ENCODE measurements at regions not wholly inside any gene's neighbourhood (a gene's known extent, or its start where the extent isn't known, plus 50 kb on each side); places are given as distances from the start of the nearest gene placed in this dataset.
"Not testable (repeated sequence)": the region's sequence is repeated elsewhere in the genome, so short reads cannot be mapped to it uniquely, and the experiment has no call there.

- no peak for DNase-seq
Observed at GRCh38 chr17:51439395-51440229, 179.3 kb downstream of the UTP18 start.

- DNase-seq: no peak
Observed at GRCh38 chr17:51441431-51441830, 181.1 kb downstream of the UTP18 start.

GRCh38 chr17:51442088-51442865 is 181.9 kb downstream of the UTP18 start:
- no peak for DNase-seq

GRCh38 chr17:51443646-51444045 is 183.3 kb downstream of the UTP18 start:
- DNase-seq: peak in 1 of 2 donors; percentile 28

- no peak for DNase-seq
Observed at GRCh38 chr17:51445946-51446345, 185.6 kb downstream of the UTP18 start.

- DNase-seq: no peak
Observed at GRCh38 chr17:51454456-51454978, 194.2 kb downstream of the UTP18 start.

GRCh38 chr17:51455211-51455610 is 194.9 kb downstream of the UTP18 start:
- no peak for DNase-seq

GRCh38 chr17:51455931-51456330 is 195.6 kb downstream of the UTP18 start:
- DNase-seq: no peak

GRCh38 chr17:51456942-51457341 is 196.6 kb downstream of the UTP18 start:
- DNase-seq: peak in 1 of 2 donors; percentile 4

GRCh38 chr17:51461578-51462004 is 201.2 kb downstream of the UTP18 start:
- peak; percentile 4 to 64 for DNase-seq

- no peak for DNase-seq
Observed at GRCh38 chr17:51463353-51463752, 203.0 kb downstream of the UTP18 start.

GRCh38 chr17:51467336-51467735 is 207.0 kb downstream of the UTP18 start:
- no peak for DNase-seq

GRCh38 chr17:51472670-51473205 is 212.4 kb downstream of the UTP18 start:
- DNase-seq: no peak

- no peak for DNase-seq
Observed at GRCh38 chr17:51474764-51475163, 214.4 kb downstream of the UTP18 start.

- no peak for DNase-seq
Observed at GRCh38 chr17:51475730-51476129, 215.4 kb downstream of the UTP18 start.

- DNase-seq: no peak
Observed at GRCh38 chr17:51479303-51479702, 219.0 kb downstream of the UTP18 start.

- DNase-seq: no peak
Observed at GRCh38 chr17:51481370-51481769, 221.0 kb downstream of the UTP18 start.

GRCh38 chr17:51482248-51482647 is 221.9 kb downstream of the UTP18 start:
- DNase-seq: not testable (repeated sequence)

- DNase-seq: no peak
Observed at GRCh38 chr17:51486091-51486490, 225.7 kb downstream of the UTP18 start.

- DNase-seq: no peak
Observed at GRCh38 chr17:51486885-51487520, 226.7 kb downstream of the UTP18 start.

GRCh38 chr17:51487947-51488346 is 227.6 kb downstream of the UTP18 start:
- DNase-seq: no peak

- DNase-seq: no peak
Observed at GRCh38 chr17:51491416-51491815, 231.1 kb downstream of the UTP18 start.

- DNase-seq: no peak
Observed at GRCh38 chr17:51493206-51493605, 232.9 kb downstream of the UTP18 start.

All from inflammatory macrophage treated with lipopolysaccharide for 1 hour (primary cell).